Activated naive CD4-positive, alpha-beta T cell treated with anti-CD3 and anti-CD28 coated beads for 36 hours (primary cell): ENCODE measurements at regions not wholly inside any gene's neighbourhood (a gene's known extent, or its start where the extent isn't known, plus 50 kb on each side); places are given as distances from the start of the nearest gene placed in this dataset.
"Not testable (repeated sequence)": the region's sequence is repeated elsewhere in the genome, so short reads cannot be mapped to it uniquely, and the experiment has no call there.

Experiments
- CTCF ChIA-PET: fragments of 350-600 bp; sonication (Branson Sonifier 250); formaldehyde crosslinking; loops from one replicate; lab custom pipeline; 2021; ENCODE audit warnings: antibody characterized with exemption; lab: Charles Lee
- DNase-seq: peaks from one replicate; pipeline ENCODE4 v3.0.0-alpha.2; 2020
- H3K27ac Mint-ChIP-seq: one replicate; pipeline ENCODE4 v1.8.0; 2021; ENCODE audit warnings: mild to moderate bottlenecking, mixed read lengths
- H3K27me3 Mint-ChIP-seq: one replicate; pipeline ENCODE4 v1.8.0; 2021; ENCODE audit warnings: low read depth, mixed read lengths
- H3K36me3 Mint-ChIP-seq: one replicate; pipeline ENCODE4 v1.8.0; 2021; ENCODE audit warnings: low read depth, mixed read lengths
- H3K4me1 Mint-ChIP-seq: one replicate; pipeline ENCODE4 v1.8.0; 2021; ENCODE audit warnings: low read depth, mixed read lengths
- H3K4me3 Mint-ChIP-seq: one replicate; pipeline ENCODE4 v1.8.0; 2021; ENCODE audit warnings: mild to moderate bottlenecking, moderate library complexity, mixed read lengths
- H3K9me3 Mint-ChIP-seq: one replicate; pipeline ENCODE4 v1.8.0; 2021; ENCODE audit warnings: mixed read lengths
- intact Hi-C: fragments of 100-400 bp; cut with micrococcal nuclease; formaldehyde crosslinking; loops from one replicate; pipeline ENCODE4 v1.15.1; 2023

DNA sequence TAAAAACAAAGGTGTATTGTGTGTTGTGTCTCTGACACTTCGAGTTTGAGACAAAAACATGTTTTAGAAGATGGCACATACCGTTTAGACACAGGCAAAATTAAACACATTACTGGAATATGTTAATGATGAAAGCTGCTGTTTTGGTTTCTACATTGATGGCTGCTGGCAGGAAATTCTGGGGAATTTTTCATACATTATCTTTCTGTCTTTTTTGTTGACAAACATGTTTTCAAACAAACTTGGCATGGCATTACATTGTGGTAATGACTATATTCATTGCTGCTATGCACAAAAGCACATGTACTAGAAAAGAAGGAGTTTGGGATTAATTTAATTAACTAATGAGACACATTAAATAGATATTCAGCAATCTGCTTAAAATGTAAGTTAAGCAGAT lies 1187.6 kb downstream of the OLFM4 start:
- DNase-seq, result no peak
- intact Hi-C loops, result no loop called here
- Mint-ChIP-seq H3K4me3 (no peak overlapping the region), H3K27me3 (no peaks in the 10 kb centered on the region), H3K27ac (no peak overlapping the region), H3K4me1 (no peaks in the 10 kb centered on the region), H3K36me3 (no peaks in the 10 kb centered on the region), H3K9me3 (peaks cover 18% of the 10 kb centered on the region)
- CTCF ChIA-PET, result no interaction called here

DNA sequence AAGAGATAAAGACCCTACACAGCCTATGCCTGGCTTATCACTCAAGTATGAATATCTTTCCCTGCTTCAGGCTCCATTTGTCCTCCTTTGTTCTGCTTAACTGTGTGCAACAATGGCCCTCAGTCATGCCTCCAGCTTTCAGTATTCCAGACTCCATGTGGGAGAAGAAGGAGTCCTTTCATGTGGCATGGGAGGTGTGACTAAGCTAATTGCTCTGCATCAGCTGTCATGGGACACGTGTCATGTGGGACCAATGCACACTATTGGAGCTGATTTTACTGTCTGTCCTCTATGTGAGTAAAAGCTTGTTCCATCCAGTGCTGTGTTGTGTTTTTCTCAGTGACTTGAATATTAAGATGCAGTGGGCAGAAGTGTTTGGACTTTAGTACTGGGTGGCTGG lies 1198.3 kb downstream of the OLFM4 start:
- Mint-ChIP-seq H3K36me3 (no peaks in the 10 kb centered on the region), H3K27me3 (no peaks in the 10 kb centered on the region), H3K9me3 (peaks cover 18% of the 10 kb centered on the region), H3K27ac (no peak overlapping the region), H3K4me1 (no peaks in the 10 kb centered on the region), H3K4me3 (no peak overlapping the region)
- intact Hi-C loops, result no loop called here
- CTCF ChIA-PET, result no interaction called here
- DNase-seq, result no peak

GRCh38 chr13:54232700-54233099 lies 1204.1 kb downstream of the OLFM4 start:
- intact Hi-C loops, result no loop called here
- CTCF ChIA-PET, result no interaction called here
- Mint-ChIP-seq H3K4me1 (no peaks in the 10 kb centered on the region), H3K9me3 (peaks cover 8% of the 10 kb centered on the region), H3K4me3 (no peak overlapping the region), H3K27me3 (no peaks in the 10 kb centered on the region), H3K27ac (no peak overlapping the region), H3K36me3 (no peaks in the 10 kb centered on the region)
- DNase-seq, result no peak

DNA sequence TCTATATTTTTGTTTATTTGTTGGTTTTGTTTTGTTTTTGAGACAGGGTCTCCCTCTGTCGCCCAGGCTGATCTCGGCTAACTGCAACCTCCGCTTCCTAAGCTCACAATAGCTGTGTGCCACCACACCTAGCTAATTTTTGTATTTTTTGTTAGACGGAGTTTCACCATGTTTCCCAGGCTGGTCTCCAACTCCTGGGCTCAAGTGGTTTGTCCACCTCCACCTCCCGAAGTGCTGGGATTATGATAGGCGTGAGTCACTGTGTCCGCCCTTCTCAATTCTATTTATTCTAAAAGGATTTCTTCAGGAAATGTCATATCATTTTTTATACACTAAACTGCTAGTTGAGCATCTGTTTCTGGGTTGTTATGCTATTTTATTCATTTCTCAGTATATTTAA lies 1206.0 kb downstream of the OLFM4 start:
- DNase-seq, result no peak
- Mint-ChIP-seq H3K4me3 (no peak overlapping the region), H3K27ac (no peak overlapping the region), H3K9me3 (peaks cover 5% of the 10 kb centered on the region), H3K4me1 (no peaks in the 10 kb centered on the region), H3K27me3 (no peaks in the 10 kb centered on the region), H3K36me3 (no peaks in the 10 kb centered on the region)
- CTCF ChIA-PET, result no interaction called here
- intact Hi-C loops, result no loop called here

DNA sequence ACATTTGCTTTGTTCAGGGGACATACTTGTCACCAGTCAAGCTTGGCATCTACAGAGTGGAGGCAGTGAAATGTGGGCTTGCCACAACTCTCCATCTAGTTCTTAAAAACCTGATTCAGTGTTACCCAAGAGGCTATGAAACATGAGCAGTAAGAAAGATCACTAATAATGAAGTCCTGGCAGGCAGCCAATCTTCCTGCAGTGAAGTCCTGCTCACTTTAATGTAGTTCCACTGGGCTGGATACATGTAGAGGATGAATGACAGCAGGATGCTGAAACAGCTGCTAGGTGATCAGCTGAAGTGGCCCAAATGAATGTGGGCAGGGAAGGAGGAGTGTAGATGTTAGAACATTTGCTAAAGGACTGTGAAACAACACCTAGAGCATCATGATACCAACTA lies 1213.1 kb downstream of the OLFM4 start:
- intact Hi-C loops, result no loop called here
- Mint-ChIP-seq H3K9me3 (peaks cover 4% of the 10 kb centered on the region), H3K27me3 (no peaks in the 10 kb centered on the region), H3K4me1 (no peaks in the 10 kb centered on the region), H3K27ac (no peak overlapping the region), H3K36me3 (no peaks in the 10 kb centered on the region), H3K4me3 (no peak overlapping the region)
- CTCF ChIA-PET, result no interaction called here
- DNase-seq, result no peak

DNA sequence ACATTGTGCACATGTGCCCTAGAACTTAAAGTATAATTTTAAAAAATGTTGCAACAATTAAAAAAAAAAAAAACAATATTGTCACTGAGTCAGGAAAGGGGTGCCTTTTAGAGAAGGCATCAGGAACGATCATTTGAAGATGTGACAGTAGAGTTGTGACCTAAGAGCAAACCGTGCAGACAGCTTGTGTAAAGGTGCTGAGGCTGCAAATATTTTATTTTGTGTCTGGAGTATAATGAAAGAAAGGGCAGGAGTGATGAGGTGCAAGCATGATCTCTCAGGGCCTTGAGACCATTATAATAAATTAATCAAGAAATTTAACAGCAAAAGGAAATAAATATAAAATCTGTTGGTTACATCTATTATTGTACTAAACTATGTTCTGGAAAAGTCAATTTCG lies 1219.7 kb downstream of the OLFM4 start:
- H3K4me1 Mint-ChIP-seq, result no peaks in the 10 kb centered on the region

GRCh38 chr13:54261856-54262255 lies 1233.2 kb downstream of the OLFM4 start:
- no peak overlapping the region for H3K27ac Mint-ChIP-seq
- DNase-seq, result no peak
- H3K4me1 Mint-ChIP-seq, result no peaks in the 10 kb centered on the region
- H3K4me3 Mint-ChIP-seq, result no peak overlapping the region
- no peaks in the 10 kb centered on the region for H3K36me3 Mint-ChIP-seq
- H3K9me3 Mint-ChIP-seq, result peaks cover 4% of the 10 kb centered on the region
- CTCF ChIA-PET, result no interaction called here
- H3K27me3 Mint-ChIP-seq, result no peaks in the 10 kb centered on the region
- intact Hi-C loops, result no loop called here

More for the DNA sequence above, 1219.7 kb downstream of the OLFM4 start:
- no peak overlapping the region for H3K27ac Mint-ChIP-seq
- H3K27me3 Mint-ChIP-seq, result no peaks in the 10 kb centered on the region
- H3K9me3 Mint-ChIP-seq, result peaks cover 14% of the 10 kb centered on the region
- no peak overlapping the region for H3K4me3 Mint-ChIP-seq
- CTCF ChIA-PET, result no interaction called here
- intact Hi-C loops, result no loop called here
- H3K36me3 Mint-ChIP-seq, result no peaks in the 10 kb centered on the region
- no peak for DNase-seq

- Mint-ChIP-seq H3K4me1 (no peaks in the 10 kb centered on the region), H3K27me3 (no peaks in the 10 kb centered on the region), H3K27ac (no peak overlapping the region), H3K9me3 (peaks cover 5% of the 10 kb centered on the region), H3K4me3 (no peak overlapping the region), H3K36me3 (no peaks in the 10 kb centered on the region)
- CTCF ChIA-PET, result no interaction called here
- DNase-seq, result no peak
- intact Hi-C loops, result no loop called here
Measured at GRCh38 chr13:54263868-54264267, 1235.3 kb downstream of the OLFM4 start.

GRCh38 chr13:54267253-54267668 lies 1238.6 kb downstream of the OLFM4 start:
- H3K27me3 Mint-ChIP-seq, DNase-seq, H3K36me3 Mint-ChIP-seq, H3K9me3 Mint-ChIP-seq, intact Hi-C loops, H3K4me1 Mint-ChIP-seq, H3K27ac Mint-ChIP-seq, H3K4me3 Mint-ChIP-seq, CTCF ChIA-PET: not testable (repeated sequence)

- H3K4me3 Mint-ChIP-seq, H3K4me1 Mint-ChIP-seq, CTCF ChIA-PET, H3K27me3 Mint-ChIP-seq, H3K36me3 Mint-ChIP-seq, H3K27ac Mint-ChIP-seq, intact Hi-C loops, DNase-seq, H3K9me3 Mint-ChIP-seq: not testable (repeated sequence)
Measured at GRCh38 chr13:54268013-54268695, 1239.5 kb downstream of the OLFM4 start.

DNA sequence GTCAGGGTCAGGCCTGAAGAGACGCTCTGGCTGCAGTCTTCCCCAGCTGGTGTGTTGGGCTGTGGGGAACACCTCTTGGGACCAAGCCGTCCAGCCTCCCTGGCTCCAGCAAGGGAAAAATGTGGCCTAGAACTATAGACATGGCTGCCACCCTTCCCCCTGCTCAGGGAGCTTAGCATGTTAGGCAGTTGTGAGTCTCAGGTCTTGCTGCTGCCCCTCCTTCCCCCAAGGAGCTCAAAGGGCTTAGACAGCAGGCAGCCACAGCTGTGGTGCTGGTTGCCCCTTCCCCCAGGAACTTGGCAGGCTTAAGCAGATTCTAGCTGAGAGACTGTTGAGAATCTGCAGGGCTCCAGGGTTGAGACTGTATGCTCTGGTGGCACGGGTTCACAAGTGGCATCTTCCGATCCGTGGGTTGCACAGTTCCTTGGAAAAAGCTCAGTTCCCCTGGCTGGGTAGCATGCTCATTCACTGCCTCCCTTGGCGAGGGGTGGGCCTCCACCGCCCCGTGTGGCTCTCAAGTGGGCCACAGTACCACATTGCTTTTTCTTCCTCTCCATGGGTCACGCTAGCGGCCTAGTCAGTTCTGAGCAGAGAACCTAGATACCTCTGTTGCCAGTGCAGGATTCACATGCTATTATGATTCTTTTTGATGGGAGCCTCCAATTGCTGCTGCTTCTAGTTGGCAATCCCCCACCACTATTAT lies 1258.6 kb downstream of the OLFM4 start:
- H3K4me3 Mint-ChIP-seq, result no peak overlapping the region
- intact Hi-C loops, result no loop called here
- H3K4me1 Mint-ChIP-seq, result no peaks in the 10 kb centered on the region
- DNase-seq, result no peak
- no peaks in the 10 kb centered on the region for H3K27me3 Mint-ChIP-seq
- H3K36me3 Mint-ChIP-seq, result no peaks in the 10 kb centered on the region
- H3K9me3 Mint-ChIP-seq, result peaks cover 26% of the 10 kb centered on the region
- CTCF ChIA-PET, result no interaction called here
- H3K27ac Mint-ChIP-seq, result no peak overlapping the region

DNA sequence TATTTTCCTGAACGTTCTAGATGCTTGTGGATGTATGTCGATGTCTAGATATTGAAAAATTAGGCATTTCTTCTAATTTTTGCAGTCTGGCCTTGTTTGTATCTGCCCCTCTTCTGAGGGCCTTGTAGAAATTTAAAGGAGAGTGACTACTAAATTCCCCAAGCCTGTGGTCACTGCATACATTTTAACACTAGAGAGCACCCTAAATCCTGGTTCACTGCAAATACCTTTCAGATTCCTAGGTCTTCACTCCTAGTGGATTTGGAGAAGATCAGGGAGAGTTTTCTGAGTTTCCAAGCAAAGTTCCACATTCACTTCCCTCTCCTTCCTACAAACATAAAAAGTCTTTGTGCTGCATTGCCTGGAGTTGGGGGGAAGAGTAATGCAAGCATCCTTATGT lies 1272.5 kb downstream of the OLFM4 start:
- CTCF ChIA-PET, result no interaction called here
- no peaks in the 10 kb centered on the region for H3K36me3 Mint-ChIP-seq
- H3K4me1 Mint-ChIP-seq, result no peaks in the 10 kb centered on the region
- DNase-seq, result no peak
- H3K9me3 Mint-ChIP-seq, result peaks cover 20% of the 10 kb centered on the region
- no peak overlapping the region for H3K4me3 Mint-ChIP-seq
- intact Hi-C loops, result no loop called here
- H3K27me3 Mint-ChIP-seq, result no peaks in the 10 kb centered on the region
- H3K27ac Mint-ChIP-seq, result no peak overlapping the region

DNA sequence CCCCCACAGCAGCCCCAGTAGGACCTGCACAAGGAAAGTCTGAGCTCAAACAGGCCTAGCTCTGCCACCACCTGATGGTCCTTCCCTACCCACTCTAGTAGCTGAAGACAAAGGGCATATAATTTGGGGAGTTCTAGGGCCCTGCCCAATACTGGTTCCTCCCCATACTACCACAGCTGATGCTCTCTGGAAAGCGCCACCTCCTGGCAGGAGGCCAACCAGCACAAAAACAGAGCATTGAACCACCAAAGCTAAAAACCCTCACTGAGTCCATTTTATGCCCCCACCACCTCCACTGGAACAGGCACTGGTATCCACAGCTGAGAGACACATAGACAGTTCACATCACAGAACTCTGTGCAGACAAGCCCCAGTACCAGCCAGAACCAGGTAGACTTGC lies 1276.8 kb downstream of the OLFM4 start:
- DNase-seq, result no peak
- intact Hi-C loops, result no loop called here
- no peak overlapping the region for H3K4me3 Mint-ChIP-seq
- H3K36me3 Mint-ChIP-seq, result no peaks in the 10 kb centered on the region
- H3K27me3 Mint-ChIP-seq, result no peaks in the 10 kb centered on the region
- H3K4me1 Mint-ChIP-seq, result no peaks in the 10 kb centered on the region
- CTCF ChIA-PET, result no interaction called here
- no peak overlapping the region for H3K27ac Mint-ChIP-seq
- peaks cover 9% of the 10 kb centered on the region for H3K9me3 Mint-ChIP-seq
